Psoas muscle (tissue), 7 donors: ENCODE measurements at regions not wholly inside any gene's neighbourhood (a gene's known extent, or its start where the extent isn't known, plus 50 kb on each side); places are given as distances from the start of the nearest gene placed in this dataset.

Source experiments
- ATAC-seq, 4 donors: fragments of 200-7000 bp; cut with Tn5 transposase; one replicate each; pipeline ENCODE4 v1.9.1; 2020; ENCODE audit warnings: moderate library complexity in 3 of 4, mild to moderate bottlenecking in 2 of 4
- DNase-seq, 2 donors: peaks; one replicate each; pipeline ENCODE4 v3.0.0-alpha.2; 2020
- H3K27ac ChIP-seq: fragments of 200-600 bp; one replicate; pipeline ENCODE4 v1.8.0; 2022
- H3K27me3 ChIP-seq, 3 donors: fragments of 200-600 bp in 1 of 3; one replicate each; pipeline versions ENCODE4 v1.6.1 to v1.8.0; 2013 to 2022; ENCODE audit warnings: low read length in 2 of 3, mild to moderate bottlenecking in 2 of 3, moderate library complexity in 1 of 3; ENCODE audit not compliant: insufficient read depth in 3 of 3
- H3K36me3 ChIP-seq, 2 donors: fragments of 200-600 bp in 1 of 2; one replicate each; pipeline versions ENCODE4 v1.6.1 to v1.8.0; 2013 to 2022; ENCODE audit warnings: low read depth in 1 of 2, mild to moderate bottlenecking in 1 of 2, moderate library complexity in 1 of 2; ENCODE audit not compliant: insufficient read depth in 1 of 2
- H3K4me1 ChIP-seq: fragments of 200-600 bp; one replicate; pipeline ENCODE4 v1.8.0; 2022
- H3K4me3 ChIP-seq: fragments of 200-600 bp; one replicate; pipeline ENCODE4 v1.8.0; 2022; ENCODE audit warnings: mild to moderate bottlenecking
- H3K9me3 ChIP-seq: fragments of 200-600 bp; one replicate; pipeline ENCODE4 v1.8.0; 2022
- CTCF ChIP-seq: fragments of 200-600 bp; IDR thresholded peaks from one replicate; pipeline ENCODE4 v1.8.0; 2022; ENCODE audit warnings: antibody characterized with exemption
- WGBS, 3 donors: extraction: QIAGEN DNeasy Blood & Tissue Kit; methylation state at CpG; one replicate each; pipeline versions ENCODE4 v1.1.6 to v1.1.7; 2013; 5-methylcytosine and 5-hydroxymethylcytosine counted together
- intact Hi-C, 2 donors: fragments of 100-400 bp; cut with DNase I; formaldehyde crosslinking; loops; one replicate each; pipeline versions ENCODE4 v1.11.0 to v1.14.2; 2022
- donor health status: healthy with polysubstance abuse.
- donor health status: DM: no; HTN: no; CAD: no; lungs with moderate emphysema.
- donor health status: Bipolar disorder and iron deficiency.
- donor health status: healthy.
- donor health status: DM: yes; HTN: yes; CAD: no.
- donor health status: DM: no; HTN: no; CAD: no.
- donor health status: DM: yes; HTN: yes; CAD: no.

- no peak for TF ChIP-seq CTCF
- no peak overlapping the region for H3K4me3 ChIP-seq
- H3K27me3 ChIP-seq, result no peaks in the 10 kb centered on the region
- ATAC-seq (no peak), DNase-seq (no peak)
- no peaks in the 10 kb centered on the region for H3K36me3 ChIP-seq
- intact Hi-C loops, result no loop called here
- no peaks in the 10 kb centered on the region for H3K4me1 ChIP-seq
- 26 to 48% (median 28%) methylated on average over 11 of the region's 11 CpGs for WGBS, 3 donors
- H3K27ac ChIP-seq, result no peak overlapping the region
- H3K9me3 ChIP-seq, result no peaks in the 10 kb centered on the region
These were observed 702.3 kb downstream of the TRIML1 start for GRCh38 chr4:188841523-188841922.

- DNase-seq (no peak), ATAC-seq (no peak)
- TF ChIP-seq CTCF, result no peak
- Histone ChIP-seq H3K9me3 (no peaks in the 10 kb centered on the region), H3K36me3 (no peaks in the 10 kb centered on the region), H3K27ac (no peak overlapping the region), H3K4me3 (no peak overlapping the region), H3K4me1 (no peaks in the 10 kb centered on the region), H3K27me3 (no peaks in the 10 kb centered on the region)
- intact Hi-C loops, result no loop called here
- WGBS, 3 donors, result 7 to 16% (median 15%) methylated on average over 1 of the region's 1 CpG
These were observed 715.2 kb downstream of the TRIML1 start for GRCh38 chr4:188854436-188854835.

- H3K27me3 ChIP-seq, result no peaks in the 10 kb centered on the region
- ATAC-seq (no peak), DNase-seq (no peak)
These were observed 719.5 kb downstream of the TRIML1 start for GRCh38 chr4:188858696-188859095.

GRCh38 chr4:188864741-188865140 lies 725.5 kb downstream of the TRIML1 start:
- TF ChIP-seq CTCF, result no peak
- Histone ChIP-seq H3K27ac (no peak overlapping the region), H3K9me3 (no peaks in the 10 kb centered on the region), H3K36me3 (no peaks in the 10 kb centered on the region), H3K4me1 (no peaks in the 10 kb centered on the region), H3K27me3 (no peaks in the 10 kb centered on the region), H3K4me3 (no peak overlapping the region)
- DNase-seq, result no peak
- ATAC-seq, result no peak
- intact Hi-C loops, result no loop called here
- WGBS, 3 donors, result 31 to 44% (median 32%) methylated on average over 10 of the region's 10 CpGs

More at GRCh38 chr4:188858696-188859095, 719.5 kb downstream of the TRIML1 start:
- no peak overlapping the region for H3K4me3 ChIP-seq
- H3K4me1 ChIP-seq, result no peaks in the 10 kb centered on the region
- 40 to 48% (median 47%) methylated on average over 1 of the region's 1 CpG for WGBS, 3 donors
- no peak for TF ChIP-seq CTCF
- intact Hi-C loops, result no loop called here
- no peaks in the 10 kb centered on the region for H3K9me3 ChIP-seq
- H3K27ac ChIP-seq, result no peak overlapping the region
- no peaks in the 10 kb centered on the region for H3K36me3 ChIP-seq

GRCh38 chr4:188867796-188868195 lies 728.6 kb downstream of the TRIML1 start:
- no peak for TF ChIP-seq CTCF
- ATAC-seq (no peak), DNase-seq (no peak)
- no peak overlapping the region for H3K4me3 ChIP-seq
- intact Hi-C loops, result no loop called here
- H3K27me3 ChIP-seq, result no peaks in the 10 kb centered on the region
- WGBS, 3 donors, result 0 to 57% (median 0%) methylated on average over 1 of the region's 1 CpG
- no peaks in the 10 kb centered on the region for H3K4me1 ChIP-seq
- no peaks in the 10 kb centered on the region for H3K36me3 ChIP-seq
- no peaks in the 10 kb centered on the region for H3K9me3 ChIP-seq
- no peak overlapping the region for H3K27ac ChIP-seq
